ENCODE measurements at regions not wholly inside any gene's neighbourhood (a gene's known extent, or its start where the extent isn't known, plus 50 kb on each side); places are given as distances from the start of the nearest gene placed in this dataset.

DNA sequence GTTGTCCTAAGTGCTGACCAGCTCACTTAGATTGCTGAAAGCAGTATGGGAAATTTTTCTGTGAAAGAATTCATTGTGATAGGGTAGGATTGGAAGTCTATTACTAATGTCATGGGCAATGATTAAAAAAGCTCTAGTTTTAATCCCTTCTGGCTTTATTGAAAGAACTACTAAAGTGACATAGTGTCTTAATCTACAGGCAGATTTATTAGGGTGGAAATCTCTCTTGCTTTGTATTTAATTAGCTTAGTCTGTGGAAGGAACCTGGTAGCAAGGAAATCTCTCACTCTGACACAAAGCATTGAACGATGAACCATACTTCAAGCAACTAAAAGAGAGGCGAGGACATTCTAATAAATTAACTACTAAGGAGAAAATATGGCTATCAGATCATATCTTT, 1029.2 kb upstream of the PCDH20 start:
- no peaks in the 10 kb centered on the region for H3K27me3 ChIP-seq (ENCODE audit: control insufficient read depth, insufficient read depth, low read length)
- no peaks in the 10 kb centered on the region for H3K4me1 ChIP-seq
- H3K4me3 ChIP-seq (ENCODE audit: low read depth, low read length): no peak overlapping the region
- no peaks in the 10 kb centered on the region for H3K79me2 ChIP-seq
- TF ChIP-seq, protein P1, sequence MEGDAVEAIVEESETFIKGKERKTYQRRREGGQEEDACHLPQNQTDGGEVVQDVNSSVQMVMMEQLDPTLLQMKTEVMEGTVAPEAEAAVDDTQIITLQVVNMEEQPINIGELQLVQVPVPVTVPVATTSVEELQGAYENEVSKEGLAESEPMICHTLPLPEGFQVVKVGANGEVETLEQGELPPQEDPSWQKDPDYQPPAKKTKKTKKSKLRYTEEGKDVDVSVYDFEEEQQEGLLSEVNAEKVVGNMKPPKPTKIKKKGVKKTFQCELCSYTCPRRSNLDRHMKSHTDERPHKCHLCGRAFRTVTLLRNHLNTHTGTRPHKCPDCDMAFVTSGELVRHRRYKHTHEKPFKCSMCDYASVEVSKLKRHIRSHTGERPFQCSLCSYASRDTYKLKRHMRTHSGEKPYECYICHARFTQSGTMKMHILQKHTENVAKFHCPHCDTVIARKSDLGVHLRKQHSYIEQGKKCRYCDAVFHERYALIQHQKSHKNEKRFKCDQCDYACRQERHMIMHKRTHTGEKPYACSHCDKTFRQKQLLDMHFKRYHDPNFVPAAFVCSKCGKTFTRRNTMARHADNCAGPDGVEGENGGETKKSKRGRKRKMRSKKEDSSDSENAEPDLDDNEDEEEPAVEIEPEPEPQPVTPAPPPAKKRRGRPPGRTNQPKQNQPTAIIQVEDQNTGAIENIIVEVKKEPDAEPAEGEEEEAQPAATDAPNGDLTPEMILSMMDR (IDR thresholded peaks at IDR 0.05): no peak
- H3K36me3 ChIP-seq (ENCODE audit: control insufficient read depth, insufficient read depth, low read length): no peaks in the 10 kb centered on the region
- no peak overlapping the region for H3K4me2 ChIP-seq (ENCODE audit: low read length)
- no peaks in the 10 kb centered on the region for H3K9me3 ChIP-seq (ENCODE audit: control insufficient read depth, low read length)
- H2AFZ ChIP-seq: no peak overlapping the region
- no peak overlapping the region for H3K9ac ChIP-seq
- no peak overlapping the region for H3K27ac ChIP-seq

DNA sequence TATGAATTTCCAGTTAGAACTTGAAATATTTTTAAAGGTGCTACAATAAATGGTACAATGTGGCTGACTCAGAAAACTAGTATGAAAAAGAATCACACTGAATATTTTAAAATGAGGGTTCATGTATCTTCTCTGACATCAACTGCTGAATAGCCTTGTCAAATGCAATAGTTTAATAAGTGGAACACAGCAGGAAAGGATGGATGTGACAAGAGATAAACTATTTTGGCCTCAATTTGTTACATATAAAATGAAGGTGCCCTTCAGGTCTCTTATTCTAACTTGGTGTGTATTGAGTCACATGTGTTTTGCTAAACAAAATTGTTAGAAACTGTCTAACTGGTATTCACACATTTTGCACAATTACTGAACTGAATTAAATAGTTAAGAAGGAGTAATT, 1018.4 kb upstream of the PCDH20 start:
- Histone ChIP-seq H3K27me3 (ENCODE audit: control insufficient read depth, insufficient read depth, low read length) (no peaks in the 10 kb centered on the region), H3K4me3 (ENCODE audit: low read depth, low read length) (no peak overlapping the region), H3K4me1 (no peaks in the 10 kb centered on the region), H3K79me2 (no peaks in the 10 kb centered on the region), H3K4me2 (ENCODE audit: low read length) (no peak overlapping the region), H3K27ac (no peak overlapping the region), H2AFZ (no peak overlapping the region), H3K36me3 (ENCODE audit: control insufficient read depth, insufficient read depth, low read length) (no peaks in the 10 kb centered on the region), H3K9me3 (ENCODE audit: control insufficient read depth, low read length) (no peaks in the 10 kb centered on the region), H3K9ac (no peak overlapping the region)
- TF ChIP-seq, protein P1 (IDR thresholded peaks at IDR 0.05): no peak

DNA sequence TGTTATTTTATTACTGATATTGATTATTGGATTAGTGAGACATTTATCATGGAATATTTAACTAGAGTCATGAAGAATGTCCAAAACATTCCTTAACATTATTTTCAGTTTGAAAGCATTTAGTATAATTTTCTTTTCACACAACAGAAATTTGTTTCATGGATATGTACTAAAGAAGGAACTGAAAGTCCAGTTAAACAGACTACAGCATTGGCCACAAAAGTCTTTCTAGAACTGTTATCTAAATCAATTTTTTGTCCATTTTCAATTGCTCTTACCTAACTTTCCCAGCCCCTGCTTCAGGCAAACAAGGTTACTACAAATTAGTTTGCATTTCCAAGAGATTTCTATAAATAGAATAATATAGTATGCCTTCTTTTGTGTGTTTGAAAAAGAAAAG, 1018.0 kb upstream of the PCDH20 start:
- Histone ChIP-seq H3K27me3 (ENCODE audit: control insufficient read depth, insufficient read depth, low read length) (no peaks in the 10 kb centered on the region), H3K4me2 (ENCODE audit: low read length) (no peak overlapping the region), H3K36me3 (ENCODE audit: control insufficient read depth, insufficient read depth, low read length) (no peaks in the 10 kb centered on the region), H3K9me3 (ENCODE audit: control insufficient read depth, low read length) (no peaks in the 10 kb centered on the region), H3K4me3 (ENCODE audit: low read depth, low read length) (no peak overlapping the region), H2AFZ (no peak overlapping the region), H3K9ac (no peak overlapping the region), H3K4me1 (no peaks in the 10 kb centered on the region), H3K79me2 (no peaks in the 10 kb centered on the region), H3K27ac (no peak overlapping the region)
- TF ChIP-seq, protein P1 (IDR thresholded peaks at IDR 0.05): no peak

DNA sequence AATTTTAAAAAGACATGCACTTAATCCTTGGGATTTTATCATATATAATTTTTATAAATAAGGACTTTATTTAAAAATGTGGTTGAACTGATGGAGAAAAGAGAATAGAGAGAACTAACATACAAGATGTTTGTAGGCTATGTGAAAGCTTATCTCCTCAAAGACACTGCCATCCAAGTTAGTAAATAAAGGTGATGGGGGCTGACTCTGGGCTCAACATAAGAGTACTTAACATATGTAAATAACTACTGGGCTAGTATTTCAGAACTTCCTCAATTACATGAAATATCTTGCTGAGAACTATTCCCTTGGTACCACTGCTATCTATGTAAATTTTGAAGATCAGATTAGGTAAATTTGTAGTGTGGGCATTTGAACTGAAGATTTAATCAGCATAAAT, 1017.3 kb upstream of the PCDH20 start:
- Histone ChIP-seq H3K4me3 (ENCODE audit: low read depth, low read length) (no peak overlapping the region), H3K4me1 (no peaks in the 10 kb centered on the region), H3K9ac (no peak overlapping the region), H3K79me2 (no peaks in the 10 kb centered on the region), H3K27ac (no peak overlapping the region), H3K36me3 (ENCODE audit: control insufficient read depth, insufficient read depth, low read length) (no peaks in the 10 kb centered on the region), H3K9me3 (ENCODE audit: control insufficient read depth, low read length) (no peaks in the 10 kb centered on the region), H3K27me3 (ENCODE audit: control insufficient read depth, insufficient read depth, low read length) (no peaks in the 10 kb centered on the region), H2AFZ (no peak overlapping the region), H3K4me2 (ENCODE audit: low read length) (no peak overlapping the region)
- TF ChIP-seq, protein P1 (IDR thresholded peaks at IDR 0.05): no peak

DNA sequence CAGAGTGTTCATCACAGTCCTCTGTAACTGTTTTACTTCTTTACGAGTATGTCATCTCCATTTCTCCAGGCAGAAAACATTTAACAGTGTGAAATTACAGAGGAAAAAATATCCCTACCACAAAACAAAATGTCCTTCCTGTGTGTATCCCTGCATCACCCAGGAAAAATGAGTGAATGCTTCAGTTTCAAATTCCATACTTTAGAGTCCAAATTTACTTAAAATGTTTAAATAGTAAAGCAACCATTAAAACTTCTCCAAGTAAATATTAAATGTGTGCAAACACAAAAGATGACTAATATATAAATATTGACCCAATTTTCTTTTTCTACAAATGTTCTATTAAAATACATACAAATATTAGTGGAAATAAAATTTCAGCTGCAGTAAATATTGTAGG, 1016.6 kb upstream of the PCDH20 start:
- Histone ChIP-seq H3K4me2 (ENCODE audit: low read length) (no peak overlapping the region), H3K9ac (no peak overlapping the region), H3K4me1 (no peaks in the 10 kb centered on the region), H3K9me3 (ENCODE audit: control insufficient read depth, low read length) (no peaks in the 10 kb centered on the region), H2AFZ (no peak overlapping the region), H3K27ac (no peak overlapping the region), H3K36me3 (ENCODE audit: control insufficient read depth, insufficient read depth, low read length) (no peaks in the 10 kb centered on the region), H3K27me3 (ENCODE audit: control insufficient read depth, insufficient read depth, low read length) (no peaks in the 10 kb centered on the region), H3K4me3 (ENCODE audit: low read depth, low read length) (no peak overlapping the region), H3K79me2 (no peaks in the 10 kb centered on the region)
- TF ChIP-seq, protein P1 (IDR thresholded peaks at IDR 0.05): no peak

Data from parathyroid adenoma (tissue), 2 donors.